HEK293 (cell line): ENCODE measurements at regions not wholly inside any gene's neighbourhood (a gene's known extent, or its start where the extent isn't known, plus 50 kb on each side); places are given as distances from the start of the nearest gene placed in this dataset.
A peak's percentile ranks its signal among the peaks of the same experiment; 100 is the strongest.

Experiments
- CTCF ChIA-PET: fragments of 350-600 bp; formaldehyde crosslinking; extraction: SDS; loops from one replicate; lab custom pipeline; 2021; ENCODE audit warnings: antibody characterized with exemption; lab: Yijun Ruan, JAX
- POLR2A ChIA-PET: fragments of 300-600 bp; formaldehyde crosslinking; extraction: SDS; loops from one replicate; lab custom pipeline; 2020; ENCODE audit warnings: antibody characterized with exemption, inconsistent platforms; lab: Yijun Ruan, JAX
- H3K27ac ChIP-seq: fragments of 200-500 bp; sonication (Bioruptor generic); 2 replicates; pipeline ENCODE4 v1.5.1; 2014; ENCODE audit warnings: low read depth, low read length, control low read depth, inconsistent platforms; ENCODE audit errors: extremely low read depth
- H3K36me3 ChIP-seq, 2 experiments: fragments of 200-500 bp in 1 of 2; sonication (Bioruptor generic) in 1 of 2; 1 replicate in 1 of 2; 2 replicates in 1 of 2; pipeline ENCODE4 v1.5.1; 2014 to 2017; ENCODE audit warnings: inconsistent platforms in 2 of 2, low read length in 2 of 2; ENCODE audit not compliant: control insufficient read depth in 2 of 2, insufficient read depth in 1 of 2
- H3K4me1 ChIP-seq: fragments of 200-500 bp; sonication (Bioruptor generic); 2 replicates; pipeline ENCODE4 v1.5.1; 2014; ENCODE audit warnings: mild to moderate bottlenecking, low read length, inconsistent platforms; ENCODE audit not compliant: control insufficient read depth, insufficient read depth
- H3K4me3 ChIP-seq: 2 replicates; pipeline ENCODE4 v1.5.1; 2011; ENCODE audit warnings: low read depth, mild to moderate bottlenecking, control low read depth, low read length, moderate library complexity
- H3K9me3 ChIP-seq: fragments of 200-500 bp; sonication (Bioruptor generic); 2 replicates; pipeline ENCODE4 v1.5.1; 2014; ENCODE audit warnings: low read depth, low read length, inconsistent platforms; ENCODE audit not compliant: control insufficient read depth, insufficient read depth
- ATF2 ChIP-seq: fragments of 450-650 bp; formaldehyde crosslinking; IDR thresholded peaks from 2 replicates; pipeline ENCODE4 v1.5.1; 2016; ENCODE audit warnings: missing biosample characterization, missing genetic modification characterization, low read depth
- GFI1B ChIP-seq: fragments of 450-650 bp; formaldehyde crosslinking; IDR thresholded peaks from 2 replicates; pipeline ENCODE4 v1.5.1; 2016; ENCODE audit warnings: missing biosample characterization, missing genetic modification characterization
- HOXD13 ChIP-seq: sonication (generic); formaldehyde crosslinking; IDR thresholded peaks from 2 replicates; pipeline ENCODE4 v1.8.0; 2022; ENCODE audit warnings: missing genetic modification reagents, borderline replicate concordance
- KLF1 ChIP-seq: fragments of 450-650 bp; formaldehyde crosslinking; IDR thresholded peaks from 2 replicates; pipeline ENCODE4 v1.5.1; 2016; ENCODE audit warnings: missing biosample characterization, missing genetic modification characterization
- SP3 ChIP-seq: fragments of 450-650 bp; formaldehyde crosslinking; IDR thresholded peaks from 2 replicates; pipeline ENCODE4 v1.5.1; 2016; ENCODE audit warnings: missing biosample characterization, missing genetic modification characterization
- ZBTB21 ChIP-seq: fragments of 450-650 bp; formaldehyde crosslinking; IDR thresholded peaks from 2 replicates; pipeline ENCODE4 v1.5.1; 2017; ENCODE audit warnings: missing biosample characterization, missing genetic modification characterization
- ZBTB6 ChIP-seq: fragments of 450-650 bp; formaldehyde crosslinking; IDR thresholded peaks from 2 replicates; pipeline ENCODE4 v1.5.1; 2017; ENCODE audit warnings: missing biosample characterization, missing genetic modification characterization
- ZFP37 ChIP-seq: fragments of 450-650 bp; formaldehyde crosslinking; IDR thresholded peaks from 2 replicates; pipeline ENCODE4 v1.5.1; 2016; ENCODE audit warnings: missing biosample characterization, missing genetic modification characterization
- ZNF138 ChIP-seq: fragments of 450-650 bp; formaldehyde crosslinking; IDR thresholded peaks from 2 replicates; pipeline ENCODE4 v1.5.1; 2016; ENCODE audit warnings: missing biosample characterization, missing genetic modification characterization, borderline replicate concordance
- ZNF366 ChIP-seq: fragments of 450-650 bp; formaldehyde crosslinking; conservative IDR thresholded peaks from 2 replicates; pipeline ENCODE4 v1.5.1; 2016; ENCODE audit warnings: missing biosample characterization, missing genetic modification characterization
- ZNF596 ChIP-seq: fragments of 450-650 bp; IDR thresholded peaks from 2 replicates; pipeline ENCODE4 v1.5.0; 2018; ENCODE audit warnings: missing biosample characterization, mild to moderate bottlenecking, missing genetic modification characterization, moderate library complexity
- ZNF692 ChIP-seq: fragments of 450-650 bp; formaldehyde crosslinking; IDR thresholded peaks from 2 replicates; pipeline ENCODE4 v1.5.1; 2016; ENCODE audit warnings: missing biosample characterization, missing genetic modification characterization
- ZNF701 ChIP-seq: fragments of 450-650 bp; formaldehyde crosslinking; IDR thresholded peaks from 2 replicates; pipeline ENCODE4 v1.5.1; 2016; ENCODE audit warnings: missing biosample characterization, missing genetic modification characterization
- ZNF747 ChIP-seq: fragments of 450-650 bp; formaldehyde crosslinking; IDR thresholded peaks from 2 replicates; pipeline ENCODE4 v1.5.1; 2016; ENCODE audit warnings: missing biosample characterization, missing genetic modification characterization
- ZNF76 ChIP-seq: fragments of 450-650 bp; formaldehyde crosslinking; IDR thresholded peaks from 2 replicates; pipeline ENCODE4; 2016; ENCODE audit warnings: low read depth, missing biosample characterization, missing genetic modification characterization, borderline replicate concordance
- ZSCAN16 ChIP-seq: fragments of 450-650 bp; formaldehyde crosslinking; IDR thresholded peaks from 2 replicates; pipeline ENCODE4 v1.5.1; 2016; ENCODE audit warnings: missing biosample characterization, missing genetic modification characterization

- Histone ChIP-seq H3K36me3 (no peaks in the 10 kb centered on the region), H3K27ac (no peak overlapping the region), H3K4me3 (no peak overlapping the region), H3K9me3 (no peaks in the 10 kb centered on the region), H3K4me1 (no peaks in the 10 kb centered on the region)
- POLR2A ChIA-PET: no interaction called here
- TF ChIP-seq ZFP37 (tag by site-specific recombination) (no peak), KLF1 (tag by site-specific recombination) (no peak)
- CTCF ChIA-PET: interaction anchor here (0.5 to 1.1 kb wide), 2 partner anchors 892 to 903 kb away, joined by 3 to 4 read pairs; no protein-coding TSS in a partner anchor
Observed at GRCh38 chr2:217559084-217559483, 443.7 kb downstream of the TNS1 start.

- TF ChIP-seq SP3 (tag by site-specific recombination) (no peak), ZNF701 (tag by site-specific recombination) (no peak), ZSCAN16 (tag by site-specific recombination) (no peak), GFI1B (no peak), ZNF747 (tag by site-specific recombination) (no peak), ZNF692 (tag by site-specific recombination) (no peak), ZNF138 (tag by site-specific recombination) (no peak), HOXD13 (CRISPR knock-in tag) (no peak), ZNF76 (no peak), ZBTB6 (tag by site-specific recombination) (no peak), ATF2 (tag by site-specific recombination) (no peak)
- CTCF ChIA-PET: interaction anchor here (0.7 to 2.4 kb wide), 5 partner anchors 37 to 201 kb away, joined by 3 to 7 read pairs (median 3); no protein-coding TSS in a partner anchor
- no peaks in the 10 kb centered on the region for H3K9me3 ChIP-seq
- H3K4me1 ChIP-seq: no peaks in the 10 kb centered on the region
- POLR2A ChIA-PET: interaction anchor here (1.0 kb wide), 1 partner anchor 9 kb away, joined by 4 read pairs; no protein-coding TSS in a partner anchor
- no peaks in the 10 kb centered on the region for H3K36me3 ChIP-seq
- no peak overlapping the region for H3K27ac ChIP-seq
- no peak overlapping the region for H3K4me3 ChIP-seq
Observed at GRCh38 chr2:217555081-217555876, 447.5 kb downstream of the TNS1 start.

GRCh38 chr2:217553679-217554078 is 449.1 kb downstream of the TNS1 start:
- POLR2A ChIA-PET: no interaction called here
- H3K4me3 ChIP-seq: no peak overlapping the region
- CTCF ChIA-PET: no interaction called here
- H3K27ac ChIP-seq: no peak overlapping the region
- no peaks in the 10 kb centered on the region for H3K9me3 ChIP-seq
- H3K4me1 ChIP-seq: no peaks in the 10 kb centered on the region
- TF ChIP-seq ZBTB21 (tag by site-specific recombination) (no peak), ZNF596 (tag by site-specific recombination) (peak; percentile 62), ZNF366 (tag by site-specific recombination) (0 out of 2 replicates have a peak, but pooled peaks have one; percentile 12)
- no peaks in the 10 kb centered on the region for H3K36me3 ChIP-seq
